Neuron (in vitro differentiated cells): ENCODE measurements at regions not wholly inside any gene's neighbourhood (a gene's known extent, or its start where the extent isn't known, plus 50 kb on each side); places are given as distances from the start of the nearest gene placed in this dataset.

Experiments used
- H2AFZ ChIP-seq: one replicate; pipeline ENCODE4 v1.6.1; 2013; ENCODE audit warnings: low read depth, mild to moderate bottlenecking, inconsistent platforms, low read length, moderate library complexity
- H3K27me3 ChIP-seq: one replicate; pipeline ENCODE4 v1.6.1; 2013; ENCODE audit warnings: low read length; ENCODE audit not compliant: insufficient read depth
- H3K36me3 ChIP-seq: one replicate; pipeline ENCODE4 v1.6.1; 2013; ENCODE audit warnings: low read length; ENCODE audit not compliant: insufficient read depth
- H3K4me1 ChIP-seq: one replicate; pipeline ENCODE4 v1.6.1; 2013; ENCODE audit warnings: low read length; ENCODE audit not compliant: insufficient read depth
- H3K4me3 ChIP-seq: 2 replicates; pipeline ENCODE4 v1.5.1; 2013; ENCODE audit warnings: mild to moderate bottlenecking, low read length, moderate library complexity
- H3K9me3 ChIP-seq: one replicate; pipeline ENCODE4 v1.6.1; 2013; ENCODE audit warnings: low read length

GRCh38 chr3:24062916-24063315, 117.8 kb downstream of the NR1D2 start:
- Histone ChIP-seq H2AFZ (no peak overlapping the region), H3K27me3 (no peaks in the 10 kb centered on the region), H3K9me3 (no peaks in the 10 kb centered on the region), H3K36me3 (no peaks in the 10 kb centered on the region), H3K4me3 (no peak overlapping the region), H3K4me1 (no peaks in the 10 kb centered on the region)
